K562 (cell line): ENCODE measurements at regions not wholly inside any gene's neighbourhood (a gene's known extent, or its start where the extent isn't known, plus 50 kb on each side); places are given as distances from the start of the nearest gene placed in this dataset.

Experiments
- ATAC-seq: fragments of 200-7000 bp; cut with Tn5 transposase; 3 replicates; pipeline ENCODE4 v1.9.1; 2020; ENCODE audit warnings: moderate library complexity
- BruUV-seq: library from RNA; stranded (reverse); fragments of 400-500 nt; replicated peaks from 2 replicates; lab custom pipeline; 2021; lab: Mats Ljungman, UMichigan
- CTCF ChIA-PET: fragments of 300-600 bp; formaldehyde crosslinking; extraction: SDS; loops from one replicate; lab custom pipeline; 2021; ENCODE audit warnings: low intra/inter-chr PET ratio; lab: Yijun Ruan, JAX
- POLR2A ChIA-PET: fragments of 300-600, 350-650 bp; sonication (Branson Sonifier 250); formaldehyde crosslinking; extraction: SDS; loops from one replicate; lab custom pipeline; 2021; ENCODE audit warnings: antibody characterized with exemption, inconsistent platforms; lab: Yijun Ruan, JAX
- DNase-seq, 4 experiments: peaks; one replicate each; pipeline versions ENCODE4 v3.0.0 to v3.0.0-alpha.2; 2011 to 2018; ENCODE audit warnings: low spot score in 3 of 4, mixed read lengths in 3 of 4; ENCODE audit errors: extremely low read depth in 1 of 4
- FAIRE-seq: peaks from 2 replicates; lab custom pipeline; 2011; peaks lifted over from hg19 to GRCh38; lab: Jason Lieb, UNC
- H2AFZ ChIP-seq: 2 replicates; pipeline ENCODE4 v1.6.0; 2011; ENCODE audit warnings: low read depth, low read length, control low read depth, inconsistent platforms
- H3K27ac ChIP-seq: fragments of 200-600 bp; 3 replicates; pipeline ENCODE4 v1.8.0; 2011; ENCODE audit warnings: low read depth, mild to moderate bottlenecking, control low read depth, inconsistent platforms, low read length, moderate library complexity, mixed read lengths; ENCODE audit errors: extremely low read depth
- H3K27me3 ChIP-seq, 2 experiments: fragments of 300-600 bp in 1 of 2; 2 replicates in 1 of 2; 3 replicates in 1 of 2; pipeline versions ENCODE4 v1.6.0 to v1.8.0; 2011; ENCODE audit warnings: inconsistent platforms in 2 of 2, low read length in 2 of 2, mild to moderate bottlenecking in 1 of 2, mixed read lengths in 1 of 2, moderate library complexity in 1 of 2; ENCODE audit not compliant: control insufficient read depth in 2 of 2, insufficient read depth in 2 of 2
- H3K36me3 ChIP-seq: fragments of 300-600 bp; 3 replicates; pipeline ENCODE4 v1.8.0; 2011; ENCODE audit warnings: mild to moderate bottlenecking, low read length, inconsistent platforms; ENCODE audit not compliant: control insufficient read depth, insufficient read depth
- H3K4me1 ChIP-seq, 2 experiments: fragments of 200-600 bp in 1 of 2; replicated peaks in 1 of 2; 2 replicates in 1 of 2; 3 replicates in 1 of 2; pipeline versions ENCODE4 v1.5.1 to v1.8.0; 2011; ENCODE audit warnings: inconsistent platforms in 2 of 2, low read length in 2 of 2, mild to moderate bottlenecking in 1 of 2, mixed read lengths in 1 of 2, moderate library complexity in 1 of 2; ENCODE audit not compliant: control insufficient read depth in 2 of 2, insufficient read depth in 2 of 2
- H3K4me2 ChIP-seq: 2 replicates; pipeline ENCODE4 v1.6.1; 2011; ENCODE audit warnings: low read length, control low read depth, inconsistent platforms, mixed read lengths; ENCODE audit not compliant: insufficient read depth
- H3K4me3 ChIP-seq: fragments of 200-600 bp; sonication (generic), shearing (Covaris generic); 2 replicates; pipeline ENCODE4 v1.5.1; 2016; ENCODE audit warnings: control low read depth, inconsistent platforms
- H3K79me2 ChIP-seq: fragments of 200-600 bp; 3 replicates; pipeline ENCODE4 v1.8.0; 2011; ENCODE audit warnings: low read length, inconsistent platforms; ENCODE audit not compliant: control insufficient read depth, insufficient read depth
- H3K9ac ChIP-seq, 2 experiments: 2 replicates each; pipeline versions ENCODE4 v1.6.0 to v1.6.1; 2011; ENCODE audit warnings: low read depth in 2 of 2, low read length in 2 of 2, control low read depth in 1 of 2, inconsistent platforms in 1 of 2, mild to moderate bottlenecking in 1 of 2, mixed read lengths in 1 of 2; ENCODE audit not compliant: insufficient read depth in 1 of 2
- H3K9me1 ChIP-seq: one replicate; pipeline ENCODE4 v1.6.0; 2011; ENCODE audit warnings: inconsistent platforms, mild to moderate bottlenecking, low read length, moderate library complexity; ENCODE audit not compliant: control insufficient read depth, insufficient read depth
- H3K9me3 ChIP-seq: replicated peaks from 2 replicates; pipeline ENCODE4 v1.5.1; 2011; ENCODE audit warnings: low read depth, low read length, inconsistent platforms; ENCODE audit not compliant: control insufficient read depth, insufficient read depth
- H4K20me1 ChIP-seq: replicated peaks from 2 replicates; pipeline ENCODE4 v1.6.1; 2011; ENCODE audit warnings: low read length, inconsistent platforms, mixed read lengths; ENCODE audit not compliant: control insufficient read depth, insufficient read depth
- FOXA3 ChIP-seq, 2 experiments: fragments of 450-650 bp in 1 of 2; sonication (generic) in 1 of 2; formaldehyde crosslinking; IDR thresholded peaks in 1 of 2; conservative IDR thresholded peaks in 1 of 2; 2 replicates each; pipeline versions ENCODE4 v1.4.0 to v1.8.0; 2020 to 2022; ENCODE audit warnings: mild to moderate bottlenecking in 2 of 2, missing genetic modification reagents in 1 of 2
- HMGN3 ChIP-seq: IDR thresholded peaks from 2 replicates; pipeline ENCODE4 v1.6.1; 2011; ENCODE audit warnings: borderline replicate concordance, low read depth, mild to moderate bottlenecking, mixed read lengths, low read length; ENCODE audit not compliant: insufficient read length; ENCODE audit errors: extremely low read depth
- KHSRP ChIP-seq: fragments of 450-650 bp; IDR thresholded peaks from 2 replicates; pipeline ENCODE4 v1.6.1; 2017
- MTA2 ChIP-seq: fragments of 450-650 bp; IDR thresholded peaks from 2 replicates; pipeline ENCODE4 v1.6.1; 2016; ENCODE audit warnings: low read depth
- POLR2G ChIP-seq: fragments of 200-400 bp; formaldehyde crosslinking; IDR thresholded peaks from 2 replicates; pipeline ENCODE4 v1.6.1; 2017; ENCODE audit warnings: low read depth, mild to moderate bottlenecking, antibody characterized with exemption, low read length, moderate library complexity
- SMARCB1 ChIP-seq: IDR thresholded peaks from 2 replicates; pipeline ENCODE4 v1.6.1; 2011; ENCODE audit warnings: improper control_type of control experiment, low read depth; ENCODE audit not compliant: insufficient read length
- ZC3H8 ChIP-seq: fragments of 450-650 bp; IDR thresholded peaks from 2 replicates; pipeline ENCODE4 v1.6.1; 2017
- ZFP36 ChIP-seq: fragments of 150-350 bp; IDR thresholded peaks from 2 replicates; pipeline ENCODE4 v1.6.1; 2018; ENCODE audit warnings: low read length, low read depth; ENCODE audit not compliant: partially characterized antibody
- ZNF133 ChIP-seq: fragments of 250-450 bp; sonication (Bioruptor Pico); IDR thresholded peaks from 2 replicates; pipeline ENCODE4 v1.4.0; 2020; ENCODE audit warnings: mild to moderate bottlenecking
- ZNF57 ChIP-seq: fragments of 450-650 bp; formaldehyde crosslinking; IDR thresholded peaks from 2 replicates; pipeline ENCODE4 v1.4.0; 2020; ENCODE audit warnings: mild to moderate bottlenecking, moderate library complexity
- ZNF589 ChIP-seq: fragments of 200-800 bp; sonication (Bioruptor generic); IDR thresholded peaks from 2 replicates; pipeline ENCODE4 v1.6.1; 2016; ENCODE audit warnings: low read depth, missing genetic modification characterization, missing compliant biosample characterization
- ZNF668 ChIP-seq: fragments of 250-450 bp; sonication (Bioruptor Pico); IDR thresholded peaks from 2 replicates; pipeline ENCODE4 v1.8.0; 2022; ENCODE audit warnings: mild to moderate bottlenecking, inconsistent platforms
- ZNF717 ChIP-seq: fragments of 250-450 bp; sonication (Bioruptor Pico); IDR thresholded peaks from 2 replicates; pipeline ENCODE4 v1.5.0; 2021
- ZNF764 ChIP-seq: fragments of 250-450 bp; sonication (Bioruptor Pico); IDR thresholded peaks from 2 replicates; pipeline ENCODE4 v1.4.0; 2020; ENCODE audit warnings: low read depth, mild to moderate bottlenecking, moderate library complexity
- WGBS: fragments of 100-300 bp; shearing (Covaris generic); methylation state at CpG from one replicate; pipeline ENCODE4 v1.1.6; 2016; ENCODE audit warnings: low coverage, mixed read lengths; ENCODE audit not compliant: insufficient coverage; ENCODE audit errors: missing lambda C conversion rate; 5-methylcytosine and 5-hydroxymethylcytosine counted together
- in situ Hi-C: fragments of 300-500 bp; cut with MboI; formaldehyde crosslinking; loops from 4 replicates; pipeline ENCODE4 v1.15.0; 2018; ENCODE audit warnings: inconsistent platforms, mixed read lengths
- intact Hi-C: fragments of 100-400 bp; cut with micrococcal nuclease; formaldehyde crosslinking; loops from 2 replicates; pipeline ENCODE4 v1.14.2; 2022
- TF ChIP-seq, protein P1 (sequence below), 2 experiments: fragments of 450-650 bp; IDR thresholded peaks; 2 replicates each; pipeline ENCODE4 v1.6.1; 2016
- TF ChIP-seq, protein P2 (sequence below): fragments of 450-650 bp; IDR thresholded peaks from 2 replicates; pipeline ENCODE4 v1.6.1; 2016
- TF ChIP-seq, protein P3 (sequence below): fragments of 250-450 bp; sonication (Bioruptor Pico); IDR thresholded peaks from 2 replicates; pipeline ENCODE4 v1.4.0; 2020; ENCODE audit warnings: borderline replicate concordance

DNA sequence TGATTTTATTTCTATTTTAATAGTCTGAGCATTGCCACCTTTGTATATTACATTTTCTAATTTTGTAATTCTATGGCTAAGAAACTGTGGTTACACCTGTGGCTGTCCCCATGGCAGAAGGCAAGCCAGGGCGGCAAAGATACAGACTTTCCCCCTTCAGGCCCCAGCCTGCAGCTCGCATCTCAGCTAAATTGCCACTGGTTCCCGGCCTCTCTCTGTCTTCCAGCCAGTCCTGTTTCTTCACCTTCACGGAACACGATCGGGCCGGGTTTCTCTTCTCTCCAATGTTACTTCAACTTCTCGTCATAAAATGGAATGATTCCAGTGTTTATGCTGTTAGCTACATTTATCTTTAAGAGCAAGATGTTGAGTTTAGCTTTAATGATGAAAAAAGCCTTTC, 124.5 kb upstream of the ZNF507 start:
- TF ChIP-seq ZC3H8 (no peak), POLR2G (no peak), ZNF668 (CRISPR knock-in tag) (no peak), KHSRP (no peak), SMARCB1 (no peak), ZNF57 (CRISPR knock-in tag) (no peak), ZNF764 (CRISPR knock-in tag) (no peak), MTA2 (no peak), FOXA3 (CRISPR knock-in tag; conservative IDR thresholded peaks at IDR 0.05 in 1 of 2, IDR thresholded peaks at IDR 0.05 in 1 of 2) (no peak), ZFP36 (no peak), HMGN3 (no peak), ZNF717 (CRISPR knock-in tag) (no peak), ZNF133 (CRISPR knock-in tag) (no peak), ZNF589 (CRISPR knock-in tag) (no peak)
- TF ChIP-seq, protein P1, sequence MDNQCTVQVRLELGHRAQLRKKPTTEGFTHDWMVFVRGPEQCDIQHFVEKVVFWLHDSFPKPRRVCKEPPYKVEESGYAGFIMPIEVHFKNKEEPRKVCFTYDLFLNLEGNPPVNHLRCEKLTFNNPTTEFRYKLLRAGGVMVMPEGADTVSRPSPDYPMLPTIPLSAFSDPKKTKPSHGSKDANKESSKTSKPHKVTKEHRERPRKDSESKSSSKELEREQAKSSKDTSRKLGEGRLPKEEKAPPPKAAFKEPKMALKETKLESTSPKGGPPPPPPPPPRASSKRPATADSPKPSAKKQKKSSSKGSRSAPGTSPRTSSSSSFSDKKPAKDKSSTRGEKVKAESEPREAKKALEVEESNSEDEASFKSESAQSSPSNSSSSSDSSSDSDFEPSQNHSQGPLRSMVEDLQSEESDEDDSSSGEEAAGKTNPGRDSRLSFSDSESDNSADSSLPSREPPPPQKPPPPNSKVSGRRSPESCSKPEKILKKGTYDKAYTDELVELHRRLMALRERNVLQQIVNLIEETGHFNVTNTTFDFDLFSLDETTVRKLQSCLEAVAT (IDR thresholded peaks at IDR 0.05) = no peak
- TF ChIP-seq, protein P2, sequence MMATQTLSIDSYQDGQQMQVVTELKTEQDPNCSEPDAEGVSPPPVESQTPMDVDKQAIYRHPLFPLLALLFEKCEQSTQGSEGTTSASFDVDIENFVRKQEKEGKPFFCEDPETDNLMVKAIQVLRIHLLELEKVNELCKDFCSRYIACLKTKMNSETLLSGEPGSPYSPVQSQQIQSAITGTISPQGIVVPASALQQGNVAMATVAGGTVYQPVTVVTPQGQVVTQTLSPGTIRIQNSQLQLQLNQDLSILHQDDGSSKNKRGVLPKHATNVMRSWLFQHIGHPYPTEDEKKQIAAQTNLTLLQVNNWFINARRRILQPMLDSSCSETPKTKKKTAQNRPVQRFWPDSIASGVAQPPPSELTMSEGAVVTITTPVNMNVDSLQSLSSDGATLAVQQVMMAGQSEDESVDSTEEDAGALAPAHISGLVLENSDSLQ = no peak
- TF ChIP-seq, protein P3, sequence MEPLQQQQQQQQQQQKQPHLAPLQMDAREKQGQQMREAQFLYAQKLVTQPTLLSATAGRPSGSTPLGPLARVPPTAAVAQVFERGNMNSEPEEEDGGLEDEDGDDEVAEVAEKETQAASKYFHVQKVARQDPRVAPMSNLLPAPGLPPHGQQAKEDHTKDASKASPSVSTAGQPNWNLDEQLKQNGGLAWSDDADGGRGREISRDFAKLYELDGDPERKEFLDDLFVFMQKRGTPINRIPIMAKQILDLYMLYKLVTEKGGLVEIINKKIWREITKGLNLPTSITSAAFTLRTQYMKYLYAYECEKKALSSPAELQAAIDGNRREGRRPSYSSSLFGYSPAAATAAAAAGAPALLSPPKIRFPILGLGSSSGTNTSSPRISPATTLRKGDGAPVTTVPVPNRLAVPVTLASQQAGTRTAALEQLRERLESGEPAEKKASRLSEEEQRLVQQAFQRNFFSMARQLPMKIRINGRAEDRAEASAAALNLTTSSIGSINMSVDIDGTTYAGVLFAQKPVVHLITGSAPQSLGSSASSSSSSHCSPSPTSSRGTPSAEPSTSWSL = no peak
- WGBS = 0% methylated on average over 8 of the region's 8 CpGs
- no peak for FAIRE-seq

More for the DNA sequence above, 124.5 kb upstream of the ZNF507 start:
- H4K20me1 ChIP-seq = no peaks in the 10 kb centered on the region
- in situ Hi-C loops = loop anchor here (10.0 kb wide), 1 partner anchor 1536 kb away; no protein-coding TSS in a partner anchor
- no peak overlapping the region for H3K4me2 ChIP-seq
- ChIA-PET CTCF (no interaction called here), POLR2A (no interaction called here)
- no peak overlapping the region for H3K27ac ChIP-seq
- no peak overlapping the region for H3K4me3 ChIP-seq
- H3K4me1 ChIP-seq = peaks cover 0 to 10% of the 10 kb centered on the region in 2 experiments; a peak in 1 of 5 replicates
- no peak overlapping the region for H3K9ac ChIP-seq
- no peaks in the 10 kb centered on the region for H3K79me2 ChIP-seq
- no peak overlapping the region for H2AFZ ChIP-seq
- H3K9me3 ChIP-seq = no peaks in the 10 kb centered on the region
- no peak for DNase-seq
- ATAC-seq = no peak
- peaks cover 0 to 13% of the 10 kb centered on the region in 2 experiments; a peak in 1 of 5 replicates for H3K27me3 ChIP-seq
- intact Hi-C loops = loop anchor here (10.0 kb wide), 1 partner anchor 546 kb away; no protein-coding TSS in a partner anchor
- no peaks in the 10 kb centered on the region for H3K9me1 ChIP-seq
- BruUV-seq = no TSS peak
- H3K36me3 ChIP-seq = no peaks in the 10 kb centered on the region
